Body of pancreas (tissue), 4 donors: ENCODE measurements at regions not wholly inside any gene's neighbourhood (a gene's known extent, or its start where the extent isn't known, plus 50 kb on each side); places are given as distances from the start of the nearest gene placed in this dataset.

Experiments used
- CTCF ChIP-seq, 7 experiments: fragments of 450-650 bp in 4 of 7; fragments of 200-600 bp in 3 of 7; sonication (generic) in 3 of 7; IDR thresholded peaks; one replicate each; pipeline ENCODE4 v1.5.1; 2016 to 2019; ENCODE audit warnings: antibody characterized with exemption in 7 of 7
- POLR2A ChIP-seq, 3 donors: fragments of 450-650 bp; IDR thresholded peaks; one replicate each; pipeline ENCODE4 v1.6.1; 2016; ENCODE audit warnings: antibody characterized with exemption in 3 of 3, mild to moderate bottlenecking in 2 of 3

- TF ChIP-seq CTCF (IDR thresholded peaks at IDR 0.05) (no peak), POLR2A (IDR thresholded peaks at IDR 0.05) (no peak)
Measured at GRCh38 chr5:56508249-56508648, 275.1 kb upstream of the ANKRD55 start.
